Endothelial cell of umbilical vein (primary cell): ENCODE measurements at regions not wholly inside any gene's neighbourhood (a gene's known extent, or its start where the extent isn't known, plus 50 kb on each side); places are given as distances from the start of the nearest gene placed in this dataset.

Experiments used
- BruUV-seq: library from RNA; stranded (reverse); fragments of 400-500 nt; replicated peaks from 2 replicates; lab custom pipeline; 2021; lab: Mats Ljungman, UMichigan
- CTCF ChIA-PET: fragments of 300-600, 350-600 bp; sonication (Branson Sonifier 250); formaldehyde crosslinking; loops from one replicate; lab custom pipeline; 2021; ENCODE audit warnings: antibody characterized with exemption, inconsistent platforms; lab: Charles Lee
- POLR2A ChIA-PET: fragments of 300-600, 350-600 bp; sonication (Branson Sonifier 250); formaldehyde crosslinking; loops from one replicate; lab custom pipeline; 2021; ENCODE audit warnings: antibody characterized with exemption, inconsistent platforms; lab: Charles Lee
- DNase-seq: peaks from one replicate; pipeline ENCODE4 v3.0.0-alpha.2; 2011; ENCODE audit warnings: low read depth, low spot score
- FAIRE-seq: peaks from 2 replicates; lab custom pipeline; 2011; peaks lifted over from hg19 to GRCh38; lab: Jason Lieb, UNC
- H2AFZ ChIP-seq: 2 replicates; pipeline ENCODE4 v1.6.0; 2012; ENCODE audit warnings: low read depth, low read length, control low read depth, inconsistent platforms
- H3K27ac ChIP-seq: 2 replicates; pipeline ENCODE4 v1.5.1; 2011; ENCODE audit warnings: low read depth, mild to moderate bottlenecking, control low read depth, low read length, moderate library complexity; ENCODE audit not compliant: insufficient read depth
- H3K27me3 ChIP-seq, 2 experiments: 2 replicates each; pipeline versions ENCODE4 v1.6.0 to v1.6.1; 2011; ENCODE audit warnings: low read length in 2 of 2, mixed read lengths in 1 of 2; ENCODE audit not compliant: control insufficient read depth in 2 of 2, insufficient read depth in 2 of 2
- H3K36me3 ChIP-seq, 2 experiments: 2 replicates in 1 of 2; 3 replicates in 1 of 2; pipeline ENCODE4 v1.5.1; 2011; ENCODE audit warnings: low read length in 2 of 2, mild to moderate bottlenecking in 1 of 2, moderate library complexity in 1 of 2; ENCODE audit not compliant: control insufficient read depth in 2 of 2, insufficient read depth in 2 of 2; ENCODE audit errors: extremely low read depth in 1 of 2
- H3K4me1 ChIP-seq: 3 replicates; pipeline ENCODE4 v1.5.1; 2011; ENCODE audit warnings: mild to moderate bottlenecking, low read length; ENCODE audit not compliant: control insufficient read depth, insufficient read depth; ENCODE audit errors: extremely low read depth
- H3K4me2 ChIP-seq: 2 replicates; pipeline ENCODE4 v1.6.1; 2011; ENCODE audit warnings: low read length, control low read depth, mixed read lengths; ENCODE audit not compliant: insufficient read depth
- H3K4me3 ChIP-seq, 3 experiments: fragments of 200-600 bp in 1 of 3; sonication (generic), shearing (Covaris generic) in 1 of 3; replicated peaks in 1 of 3; 2 replicates each; pipeline ENCODE4 v1.5.1; 2011 to 2016; ENCODE audit warnings: control low read depth in 3 of 3, low read length in 3 of 3, mild to moderate bottlenecking in 2 of 3, inconsistent platforms in 1 of 3, low read depth in 1 of 3, moderate library complexity in 1 of 3; ENCODE audit not compliant: insufficient read depth in 1 of 3
- H3K79me2 ChIP-seq: 2 replicates; pipeline ENCODE4 v1.6.0; 2012; ENCODE audit warnings: low read length, inconsistent platforms; ENCODE audit not compliant: control insufficient read depth, insufficient read depth
- H3K9ac ChIP-seq: replicated peaks from 2 replicates; pipeline ENCODE3; 2011; ENCODE audit warnings: low read length, control low read depth; ENCODE audit not compliant: insufficient read depth; ENCODE audit errors: extremely low read depth
- H3K9me1 ChIP-seq: replicated peaks from 3 replicates; pipeline ENCODE4 v1.6.0; 2011; ENCODE audit warnings: mild to moderate bottlenecking, low read length; ENCODE audit not compliant: control insufficient read depth, insufficient read depth; ENCODE audit errors: extremely low read depth
- H3K9me3 ChIP-seq: replicated peaks from 2 replicates; pipeline ENCODE4 v1.5.1; 2012; ENCODE audit warnings: low read length, inconsistent platforms; ENCODE audit not compliant: control insufficient read depth, insufficient read depth
- H4K20me1 ChIP-seq: replicated peaks from 2 replicates; pipeline ENCODE3; 2011; ENCODE audit warnings: mild to moderate bottlenecking, low read length; ENCODE audit not compliant: control insufficient read depth, insufficient read depth; ENCODE audit errors: extremely low read depth
- CTCF ChIP-seq, 2 donors: IDR thresholded peaks; 1 replicate in 1 of 2; 2 replicates in 1 of 2; pipeline ENCODE4 v1.5.1; 2011; ENCODE audit warnings: low read length in 2 of 2, mild to moderate bottlenecking in 2 of 2, moderate library complexity in 2 of 2, control low read depth in 1 of 2, inconsistent platforms in 1 of 2, low read depth in 1 of 2; ENCODE audit not compliant: insufficient read depth in 1 of 2; ENCODE audit errors: extremely low read depth in 1 of 2
- EZH2 ChIP-seq: IDR thresholded peaks from 2 replicates; pipeline ENCODE4 v1.6.1; 2012; ENCODE audit warnings: borderline replicate concordance, low read depth, mild to moderate bottlenecking, moderate library complexity, low read length, inconsistent platforms; ENCODE audit not compliant: severe bottlenecking
- FOS ChIP-seq: IDR thresholded peaks from 2 replicates; pipeline ENCODE4 v1.6.1; 2011; ENCODE audit warnings: mild to moderate bottlenecking, low read length, moderate library complexity, borderline replicate concordance; ENCODE audit not compliant: insufficient read depth
- GATA2 ChIP-seq: IDR thresholded peaks from 2 replicates; pipeline ENCODE4 v1.7.0; 2011; ENCODE audit warnings: low read depth, mild to moderate bottlenecking, moderate library complexity, mixed read lengths, low read length; ENCODE audit not compliant: insufficient read length, insufficient read depth
- JUN ChIP-seq: IDR thresholded peaks from 2 replicates; pipeline ENCODE4 v1.6.1; 2011; ENCODE audit warnings: borderline replicate concordance, low read depth; ENCODE audit not compliant: insufficient read length, insufficient read depth
- MAX ChIP-seq: IDR thresholded peaks from 2 replicates; pipeline ENCODE4 v1.6.1; 2011; ENCODE audit not compliant: insufficient read depth, insufficient read length
- MYC ChIP-seq: IDR thresholded peaks from one replicate; pipeline ENCODE4 v1.6.1; 2011; ENCODE audit warnings: mild to moderate bottlenecking, low read depth, low read length
- POLR2A ChIP-seq: IDR thresholded peaks from 2 replicates; pipeline ENCODE4 v1.6.1; 2012; ENCODE audit warnings: low read depth, mild to moderate bottlenecking, control low read depth, low read length
- POLR2AphosphoS5 ChIP-seq: IDR thresholded peaks from 2 replicates; pipeline ENCODE4 v1.6.1; 2012; ENCODE audit warnings: low read depth, mild to moderate bottlenecking, control low read depth, low read length, moderate library complexity; ENCODE audit not compliant: insufficient read depth
- dilution Hi-C: fragments of 300-500 bp; cut with MboI; formaldehyde crosslinking; loops from one replicate; pipeline ENCODE4 v1.15.0; 2019; ENCODE audit warnings: low sequenced_read_pairs; ENCODE audit not compliant: extremely low pct_ligation_motif_present
- intact Hi-C: fragments of 100-400 bp; cut with micrococcal nuclease; formaldehyde crosslinking; loops from one replicate; pipeline ENCODE4 v1.10.0; 2022

- BruUV-seq = no TSS peak
- no peak for FAIRE-seq
- no peaks in the 10 kb centered on the region for H3K4me1 ChIP-seq
- no peak overlapping the region for H3K9ac ChIP-seq
- no peaks in the 10 kb centered on the region for H3K79me2 ChIP-seq
- dilution Hi-C loops (no loop called here), intact Hi-C loops (no loop called here)
- no peak overlapping the region for H3K27ac ChIP-seq
- no peaks in the 10 kb centered on the region for H3K36me3 ChIP-seq
- H3K27me3 ChIP-seq = no peaks in the 10 kb centered on the region
- no peaks in the 10 kb centered on the region for H4K20me1 ChIP-seq
- no peak overlapping the region for H2AFZ ChIP-seq
- ChIA-PET POLR2A (no interaction called here), CTCF (no interaction called here)
- DNase-seq = no peak
- H3K9me3 ChIP-seq = no peaks in the 10 kb centered on the region
- no peaks in the 10 kb centered on the region for H3K9me1 ChIP-seq
- H3K4me3 ChIP-seq = no peak overlapping the region
- TF ChIP-seq JUN (no peak), POLR2A (no peak), MYC (no peak), EZH2 (no peak), POLR2AphosphoS5 (no peak), MAX (no peak), FOS (no peak), GATA2 (no peak), CTCF (IDR thresholded peaks at IDR 0.05; ENCODE audit: extremely low read depth in 1 of 2, insufficient read depth in 1 of 2, low read depth in 1 of 2, low read length in 2 of 2) (no peak)
- H3K4me2 ChIP-seq = no peak overlapping the region
Observed at GRCh38 chr13:84903391-84903790, 895.8 kb downstream of the SLITRK6 start.
